CD4-positive, alpha-beta T cell treated with Interleukin-17A for 4 hours (primary cell): ENCODE measurements at regions not wholly inside any gene's neighbourhood (a gene's known extent, or its start where the extent isn't known, plus 50 kb on each side); places are given as distances from the start of the nearest gene placed in this dataset.

Experiments
- DNase-seq: peaks from one replicate; pipeline ENCODE4 v3.0.0-alpha.2; 2020; ENCODE audit warnings: mixed read lengths

- DNase-seq, result no peak
Measured at GRCh38 chr9:115964710-115965347, 188.8 kb upstream of the PAPPA start.

- DNase-seq, result no peak
Measured at GRCh38 chr9:115966660-115967059, 186.9 kb upstream of the PAPPA start.

- DNase-seq, result no peak
Measured at GRCh38 chr9:115969096-115969495, 184.5 kb upstream of the PAPPA start.

GRCh38 chr9:115972362-115972761, 181.2 kb upstream of the PAPPA start:
- DNase-seq, result no peak

GRCh38 chr9:115972843-115973595, 180.6 kb upstream of the PAPPA start:
- no peak for DNase-seq

GRCh38 chr9:115976781-115977180, 176.8 kb upstream of the PAPPA start:
- no peak for DNase-seq

GRCh38 chr9:115978091-115978490, 175.5 kb upstream of the PAPPA start:
- no peak for DNase-seq

- no peak for DNase-seq
Measured at GRCh38 chr9:115978659-115979096, 174.9 kb upstream of the PAPPA start.

- DNase-seq, result no peak
Measured at GRCh38 chr9:115980054-115980453, 173.5 kb upstream of the PAPPA start.

- no peak for DNase-seq
Measured at GRCh38 chr9:115980502-115980901, 173.1 kb upstream of the PAPPA start.

GRCh38 chr9:115980976-115981375, 172.6 kb upstream of the PAPPA start:
- no peak for DNase-seq

GRCh38 chr9:115983366-115983765, 170.2 kb upstream of the PAPPA start:
- DNase-seq, result no peak

GRCh38 chr9:115985657-115986056, 167.9 kb upstream of the PAPPA start:
- no peak for DNase-seq

- DNase-seq, result no peak
Measured at GRCh38 chr9:115986508-115986907, 167.1 kb upstream of the PAPPA start.

- no peak for DNase-seq
Measured at GRCh38 chr9:115988701-115989100, 164.9 kb upstream of the PAPPA start.

- DNase-seq, result no peak
Measured at GRCh38 chr9:115989831-115990230, 163.8 kb upstream of the PAPPA start.

- DNase-seq, result no peak
Measured at GRCh38 chr9:115992834-115993233, 160.8 kb upstream of the PAPPA start.

- DNase-seq, result no peak
Measured at GRCh38 chr9:115997923-115998322, 155.7 kb upstream of the PAPPA start.

- no peak for DNase-seq
Measured at GRCh38 chr9:115998666-115999065, 154.9 kb upstream of the PAPPA start.

GRCh38 chr9:115999498-115999897, 154.1 kb upstream of the PAPPA start:
- no peak for DNase-seq

- no peak for DNase-seq
Measured at GRCh38 chr9:116000748-116001329, 152.8 kb upstream of the PAPPA start.

- no peak for DNase-seq
Measured at GRCh38 chr9:116002181-116002580, 151.4 kb upstream of the PAPPA start.

GRCh38 chr9:116002624-116003023, 151.0 kb upstream of the PAPPA start:
- no peak for DNase-seq

- no peak for DNase-seq
Measured at GRCh38 chr9:116003397-116003796, 150.2 kb upstream of the PAPPA start.
